ENCODE measurements at regions not wholly inside any gene's neighbourhood (a gene's known extent, or its start where the extent isn't known, plus 50 kb on each side); places are given as distances from the start of the nearest gene placed in this dataset.

DNA sequence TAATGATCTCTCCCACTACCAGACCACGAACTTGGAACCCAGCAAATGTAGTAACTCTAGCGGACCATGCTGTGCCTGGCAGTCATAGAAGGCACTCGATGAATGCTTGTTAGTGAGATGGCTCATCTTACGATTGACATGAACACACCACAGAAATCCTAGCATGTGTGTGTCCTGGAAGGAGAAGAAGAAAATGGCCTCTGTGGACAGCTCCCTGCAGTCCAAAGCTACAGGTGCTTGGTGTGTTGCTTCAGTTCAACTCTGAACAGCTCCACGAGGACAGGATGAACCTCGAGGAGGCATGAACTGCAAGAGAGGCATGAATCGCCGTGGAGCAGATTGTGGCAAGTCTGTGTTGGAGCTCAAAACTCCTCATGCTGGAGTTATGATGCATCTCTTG is 93.5 kb downstream of the KLF6 start:
- DNase-seq (ENCODE audit: low spot score) = no peak

DNA sequence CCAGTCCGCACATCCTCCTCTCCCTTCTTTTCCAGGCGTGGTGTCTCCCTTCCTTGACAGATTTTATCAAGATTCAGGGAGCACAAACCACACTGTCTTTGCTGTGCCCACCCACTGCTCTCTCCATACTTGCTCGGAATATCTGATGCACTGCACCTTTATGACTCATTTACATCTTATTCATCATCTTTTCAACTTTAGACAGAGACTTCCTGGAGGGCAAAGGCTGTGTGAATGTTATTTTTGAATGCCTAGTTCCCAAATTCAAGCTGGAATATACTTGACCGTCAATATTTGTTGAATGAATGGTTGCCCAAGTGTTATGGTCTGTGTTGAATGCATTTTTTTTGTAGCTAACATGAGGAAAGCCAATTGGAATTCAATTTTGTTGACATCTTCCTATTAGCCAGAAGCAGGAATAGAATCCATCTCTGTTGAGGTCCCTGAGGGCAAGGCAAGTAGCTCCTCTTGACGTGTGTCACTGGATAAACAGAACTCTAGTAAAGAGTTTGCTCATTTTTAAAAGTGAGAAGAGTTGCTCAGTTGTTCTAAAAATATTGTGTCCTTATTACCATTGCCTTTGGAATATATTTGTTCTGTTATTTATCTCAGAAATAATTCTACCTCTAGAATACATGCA is 95.0 kb downstream of the KLF6 start:
- no peak for DNase-seq (ENCODE audit: low spot score)

DNA sequence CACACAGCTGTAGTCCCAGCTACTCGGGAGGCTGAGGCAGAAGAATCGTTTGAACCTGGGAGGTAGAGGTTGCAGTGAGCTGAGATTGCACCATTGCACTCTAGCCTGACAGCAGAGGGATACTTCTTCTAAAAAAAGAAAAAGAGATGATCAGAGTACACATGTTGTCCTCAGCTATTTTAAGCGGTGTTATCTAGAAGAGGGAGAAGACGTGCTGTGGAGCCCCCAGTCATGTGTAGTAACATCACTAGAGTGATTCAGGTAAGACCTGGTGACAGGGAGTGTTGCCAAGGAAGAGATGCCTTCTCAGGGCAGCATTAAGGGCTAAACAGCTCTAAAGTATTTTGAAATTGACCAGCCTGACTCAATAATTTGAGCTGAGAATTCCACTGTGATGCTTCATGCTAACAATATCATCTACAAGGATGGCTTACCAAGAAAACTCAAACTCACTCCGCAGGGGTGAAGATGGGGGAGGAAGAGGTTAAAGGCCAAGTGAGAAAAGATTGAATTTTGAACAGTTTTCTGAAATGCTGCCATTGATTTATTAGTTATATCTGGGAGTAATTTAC is 97.4 kb downstream of the KLF6 start:
- no peak for DNase-seq (ENCODE audit: low spot score)

DNA sequence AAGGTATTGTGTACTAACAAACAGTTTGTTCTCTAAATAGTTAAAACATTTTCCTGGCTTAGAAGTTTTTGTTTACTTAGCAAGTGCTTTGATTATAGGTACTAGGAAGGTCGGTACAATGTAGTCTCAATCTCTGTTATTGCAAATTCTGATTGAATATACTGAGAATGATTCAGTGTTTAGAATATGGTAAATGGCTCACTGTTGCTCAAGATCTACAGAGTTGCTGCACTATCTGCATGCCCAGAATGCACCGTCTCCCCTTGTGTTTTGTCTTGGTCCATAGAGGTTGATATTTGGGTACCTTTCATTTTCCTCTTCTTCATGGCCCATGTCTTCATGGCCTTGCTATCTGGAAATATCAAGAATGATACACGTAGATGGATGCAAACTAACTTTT is 99.6 kb downstream of the KLF6 start:
- no peak for DNase-seq (ENCODE audit: low spot score)

DNA sequence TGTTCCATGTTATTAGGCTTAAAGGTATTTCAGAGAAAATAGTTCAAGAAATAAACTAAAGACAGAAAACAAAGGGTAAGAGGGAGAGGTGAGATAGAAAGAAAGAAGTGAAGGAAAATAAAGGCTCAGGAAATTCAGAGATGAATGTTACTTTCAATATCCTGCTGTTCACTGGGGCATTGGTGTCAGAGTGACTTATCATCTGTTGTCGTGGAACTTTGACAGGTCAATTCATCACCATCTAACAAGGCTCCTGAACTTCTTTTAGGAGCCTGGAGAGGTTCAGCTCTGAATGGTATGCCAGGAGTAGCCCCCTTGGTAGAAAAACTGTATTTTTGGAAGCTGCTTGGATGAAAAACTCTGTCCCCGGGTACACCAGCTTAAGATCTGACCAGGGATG is 100.1 kb downstream of the KLF6 start:
- DNase-seq (ENCODE audit: low spot score) = no peak

DNA sequence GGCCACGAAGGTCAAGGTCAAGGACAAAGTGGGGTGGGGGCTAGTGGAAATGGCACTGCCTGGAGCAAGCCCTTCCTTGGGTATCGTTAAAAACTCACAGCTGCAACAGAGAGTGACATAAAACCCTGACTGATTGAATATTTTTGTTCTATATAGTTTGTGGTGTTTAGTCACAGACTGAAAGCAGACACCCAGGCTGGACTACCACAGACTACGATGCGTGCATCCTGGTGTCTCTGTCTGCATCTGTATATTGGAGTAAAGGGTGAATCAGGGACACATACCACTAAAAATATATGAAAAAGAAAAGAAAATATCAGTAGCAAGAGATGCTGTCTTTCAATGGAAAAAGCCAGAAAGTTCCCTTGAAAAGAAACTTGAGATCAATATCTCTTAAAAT is 101.4 kb downstream of the KLF6 start:
- no peak for DNase-seq (ENCODE audit: low spot score)

DNA sequence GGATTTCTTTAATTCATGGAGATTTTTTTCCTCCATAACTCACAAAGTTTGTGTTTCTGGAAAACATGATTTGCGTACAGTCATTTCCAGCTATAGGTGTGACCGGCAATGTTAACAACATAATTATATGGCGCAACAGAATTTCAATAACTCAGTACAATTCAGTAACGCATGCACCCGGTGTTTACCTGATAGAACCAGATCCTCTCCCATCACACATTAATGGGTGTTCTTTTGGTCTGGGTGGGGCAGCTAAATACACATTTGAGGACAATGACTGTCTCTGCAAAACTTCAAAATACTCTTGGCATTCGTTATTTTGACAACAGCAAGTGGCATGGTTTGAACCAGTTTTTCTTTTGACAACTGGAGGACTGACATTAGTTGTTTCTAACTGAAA is 102.3 kb downstream of the KLF6 start:
- DNase-seq (ENCODE audit: low spot score) = no peak

DNA sequence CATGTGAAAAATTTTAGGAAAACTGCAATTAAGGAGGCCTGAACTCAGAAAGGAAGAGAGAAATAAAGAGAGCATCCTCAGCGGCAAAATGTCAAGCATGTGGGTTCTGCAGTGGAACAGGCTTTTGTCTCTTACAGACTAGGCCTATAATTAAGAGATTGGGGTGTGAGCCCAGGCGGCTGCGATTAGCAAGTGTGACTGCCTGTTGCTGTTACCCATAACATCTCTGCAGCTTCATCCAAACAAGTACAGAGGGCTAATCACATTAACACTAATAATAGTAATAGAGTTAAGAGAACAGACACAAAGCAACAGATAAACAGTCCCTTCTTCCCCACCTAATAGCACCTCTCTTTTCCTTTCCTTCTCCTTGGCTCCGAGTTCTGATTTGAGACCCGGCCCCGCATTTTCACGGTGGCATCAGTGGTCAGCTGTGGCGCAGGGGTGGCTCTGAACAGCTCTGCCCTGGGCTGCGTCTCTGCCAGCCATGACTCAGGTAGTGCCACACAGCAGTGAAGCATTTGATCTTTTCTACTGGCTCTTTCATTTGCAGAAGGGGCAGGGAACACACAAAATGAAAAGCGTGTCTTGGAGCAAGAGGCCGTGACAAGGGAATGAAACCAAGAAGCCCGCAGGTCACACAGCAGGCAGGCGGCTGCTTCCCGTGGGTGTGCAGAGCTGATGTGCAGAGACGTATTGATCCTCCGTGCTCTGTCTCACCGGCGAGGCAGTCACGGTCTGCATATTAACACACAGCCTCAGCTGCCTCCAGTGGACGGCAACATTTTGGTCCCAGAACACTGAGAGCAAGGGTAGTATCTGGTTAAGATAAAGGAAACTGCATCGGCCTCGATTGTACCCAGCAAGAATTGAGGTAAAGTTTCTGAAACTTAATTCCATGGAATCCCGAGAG is 103.1 kb downstream of the KLF6 start:
- no peak for DNase-seq (ENCODE audit: low spot score)

DNA sequence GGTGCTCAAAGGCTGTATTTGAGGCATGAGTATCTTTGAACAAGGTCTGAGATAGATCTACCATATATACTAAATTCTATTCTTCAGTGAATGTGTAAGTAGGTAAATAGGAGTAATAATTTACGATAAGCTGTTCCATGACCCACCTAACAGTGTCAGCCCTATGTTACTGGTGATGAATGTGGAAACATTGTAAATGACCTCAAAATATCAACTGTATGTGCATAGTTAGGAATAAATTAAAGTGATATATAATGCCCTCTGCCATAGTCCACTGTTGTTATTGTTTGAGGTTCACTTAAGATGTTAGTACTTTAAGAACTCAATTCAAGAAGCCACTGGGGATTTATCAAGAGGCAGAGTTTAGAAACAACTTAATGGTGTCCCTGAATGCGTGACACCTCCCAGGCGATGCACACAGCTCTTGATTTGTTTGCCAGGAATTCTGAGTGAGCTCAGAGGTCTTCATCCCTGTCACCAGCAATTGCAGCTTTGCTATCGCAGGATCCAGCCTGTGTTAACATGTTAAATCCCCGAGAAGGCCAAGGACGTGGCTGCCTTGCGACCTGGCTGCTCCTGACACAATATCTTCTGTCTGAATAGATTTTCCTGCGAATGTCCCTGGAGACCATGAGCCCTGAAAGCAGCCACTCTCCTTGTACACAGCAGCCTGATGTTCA is 104.9 kb downstream of the KLF6 start:
- DNase-seq (ENCODE audit: low spot score) = no peak

DNA sequence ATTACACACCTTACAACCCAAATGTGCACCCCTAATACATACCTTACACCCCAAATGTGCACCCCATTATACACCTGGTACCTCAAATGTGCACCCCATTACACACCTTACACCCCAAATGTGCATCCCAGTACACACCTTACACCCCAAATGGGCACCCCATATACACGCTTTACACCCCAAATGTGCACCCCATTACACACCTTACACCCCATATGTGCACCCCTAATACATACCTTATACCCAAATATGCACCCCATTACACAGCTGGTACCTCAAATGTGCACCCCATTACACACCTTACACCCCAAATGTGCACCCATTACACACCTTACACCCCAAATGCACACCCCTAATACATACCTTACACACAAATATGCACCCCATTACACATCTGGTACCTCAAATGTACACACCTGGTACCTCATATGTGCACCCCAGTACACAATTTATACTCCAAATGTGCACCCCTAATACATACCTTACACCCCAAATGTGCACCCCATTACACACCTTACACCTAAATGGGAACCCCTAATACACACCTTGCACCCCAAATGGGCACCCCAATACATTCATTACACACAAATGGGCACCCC is 106.3 kb downstream of the KLF6 start:
- no peak for DNase-seq (ENCODE audit: low spot score)

DNA sequence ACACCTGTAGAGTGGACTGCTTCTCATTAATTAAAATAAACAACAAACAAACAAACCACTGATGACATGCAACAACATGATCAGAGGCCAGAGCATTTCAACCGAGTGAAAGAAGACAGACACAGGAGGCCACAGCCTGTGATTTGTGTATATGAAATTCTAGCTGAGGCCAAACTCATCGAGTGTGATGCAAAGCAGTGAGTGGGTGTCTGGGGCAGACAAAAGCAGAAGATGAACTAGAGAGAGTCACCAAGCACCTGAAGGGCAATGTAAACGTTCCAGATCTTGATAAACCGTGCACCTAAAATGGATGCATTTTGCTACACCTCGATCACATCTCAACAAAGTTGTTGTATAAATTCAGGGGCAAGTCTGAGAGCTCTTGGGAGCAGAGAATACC is 108.4 kb downstream of the KLF6 start:
- DNase-seq (ENCODE audit: low spot score) = no peak

DNA sequence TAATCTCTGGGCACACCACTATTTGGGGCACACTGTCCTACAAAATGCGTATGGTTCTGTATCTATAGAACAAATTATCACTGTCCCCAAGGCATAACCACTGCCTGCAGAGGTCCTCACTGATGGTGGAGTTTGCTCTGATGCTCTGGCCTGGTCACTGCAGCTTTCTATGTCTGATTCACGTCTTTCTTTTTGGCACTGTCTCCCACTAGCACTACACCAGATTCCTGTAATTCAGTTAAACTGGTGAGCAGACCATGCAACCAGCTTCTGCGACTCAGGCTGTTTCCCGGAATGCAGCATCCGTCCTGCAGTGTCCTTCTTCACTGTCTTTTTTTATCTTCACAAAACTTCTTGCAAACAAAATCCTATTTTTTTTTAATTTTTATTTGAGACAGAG is 112.8 kb downstream of the KLF6 start:
- no peak for DNase-seq (ENCODE audit: low spot score)

DNA sequence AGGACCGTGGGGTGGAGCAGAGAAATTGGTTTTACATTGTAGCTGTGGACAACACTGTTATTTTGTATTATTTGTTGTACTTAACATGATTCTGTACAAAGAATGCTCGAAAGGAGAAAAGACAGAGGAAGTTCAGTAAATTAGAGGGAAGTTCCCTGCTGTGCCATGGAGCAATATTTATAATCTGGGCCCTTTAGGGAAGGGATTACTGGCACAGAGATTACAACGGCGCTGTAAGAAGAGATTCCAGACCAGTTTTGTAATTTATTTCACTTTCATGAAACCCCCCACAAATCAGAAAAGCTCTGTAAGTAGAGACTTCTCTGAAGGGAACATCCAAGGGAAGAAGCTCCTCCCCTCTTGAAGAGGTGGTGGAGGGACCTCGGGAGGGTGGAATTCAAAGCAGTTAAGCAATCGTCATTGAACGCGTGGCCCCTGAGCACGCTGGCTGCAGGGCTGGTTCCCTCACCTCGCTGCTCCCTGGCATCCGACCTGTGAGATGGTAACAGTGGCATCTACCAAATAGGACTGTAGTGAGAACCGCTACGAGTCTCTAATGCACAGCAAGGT is 113.5 kb downstream of the KLF6 start:
- DNase-seq (ENCODE audit: low spot score) = no peak

DNA sequence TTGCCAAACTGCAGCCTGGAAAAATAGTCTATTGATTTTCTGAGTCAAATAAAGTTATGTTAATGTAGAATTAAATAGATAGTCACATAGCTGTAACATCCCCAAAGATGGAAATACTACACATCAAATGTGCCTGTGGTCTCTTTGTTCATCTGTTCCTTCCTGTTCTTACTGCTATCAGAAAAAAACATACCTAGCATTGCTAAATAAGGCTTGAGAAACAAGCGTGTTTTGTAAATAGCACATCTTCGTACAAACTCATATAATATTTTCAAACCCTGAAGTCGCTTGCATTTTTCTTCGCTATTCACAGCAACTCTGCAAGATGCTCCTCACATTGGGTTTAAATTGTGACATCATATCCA is 116.1 kb downstream of the KLF6 start:
- no peak for DNase-seq (ENCODE audit: low spot score)

DNA sequence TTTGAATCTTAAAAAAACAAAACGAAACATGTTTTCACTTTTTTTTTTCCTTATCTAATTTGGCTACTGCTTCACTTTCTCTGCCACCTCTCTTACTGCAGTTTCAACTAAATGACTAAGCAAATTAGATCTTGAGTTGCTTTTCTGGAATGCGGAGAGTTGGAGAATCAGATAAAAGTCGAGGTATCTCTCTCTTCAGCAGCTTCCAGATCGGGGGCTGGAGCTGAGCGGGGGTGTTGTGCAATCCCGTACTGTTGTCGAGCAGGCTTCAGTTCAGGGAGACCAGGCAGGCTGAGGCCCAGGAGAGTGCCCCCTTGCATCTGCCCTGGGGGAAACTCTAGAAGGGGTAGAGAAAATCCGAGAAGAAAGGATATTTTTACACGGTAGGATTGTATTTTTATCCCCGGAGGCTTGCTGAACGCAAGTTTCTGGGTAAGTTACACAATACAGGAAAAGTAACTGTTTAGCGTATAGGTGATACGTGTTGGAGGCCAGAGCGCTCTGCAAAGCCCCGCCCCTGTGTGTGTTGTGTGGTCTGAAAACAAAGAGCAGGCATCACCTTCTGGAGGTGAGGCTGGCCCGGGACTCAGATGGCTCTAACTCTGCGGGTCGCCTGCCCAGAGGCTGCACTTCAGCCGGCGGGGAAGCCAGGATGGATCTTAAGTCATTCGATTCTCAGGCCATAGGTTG is 116.6 kb downstream of the KLF6 start:
- peak; percentile 43 for DNase-seq (ENCODE audit: low spot score)

DNA sequence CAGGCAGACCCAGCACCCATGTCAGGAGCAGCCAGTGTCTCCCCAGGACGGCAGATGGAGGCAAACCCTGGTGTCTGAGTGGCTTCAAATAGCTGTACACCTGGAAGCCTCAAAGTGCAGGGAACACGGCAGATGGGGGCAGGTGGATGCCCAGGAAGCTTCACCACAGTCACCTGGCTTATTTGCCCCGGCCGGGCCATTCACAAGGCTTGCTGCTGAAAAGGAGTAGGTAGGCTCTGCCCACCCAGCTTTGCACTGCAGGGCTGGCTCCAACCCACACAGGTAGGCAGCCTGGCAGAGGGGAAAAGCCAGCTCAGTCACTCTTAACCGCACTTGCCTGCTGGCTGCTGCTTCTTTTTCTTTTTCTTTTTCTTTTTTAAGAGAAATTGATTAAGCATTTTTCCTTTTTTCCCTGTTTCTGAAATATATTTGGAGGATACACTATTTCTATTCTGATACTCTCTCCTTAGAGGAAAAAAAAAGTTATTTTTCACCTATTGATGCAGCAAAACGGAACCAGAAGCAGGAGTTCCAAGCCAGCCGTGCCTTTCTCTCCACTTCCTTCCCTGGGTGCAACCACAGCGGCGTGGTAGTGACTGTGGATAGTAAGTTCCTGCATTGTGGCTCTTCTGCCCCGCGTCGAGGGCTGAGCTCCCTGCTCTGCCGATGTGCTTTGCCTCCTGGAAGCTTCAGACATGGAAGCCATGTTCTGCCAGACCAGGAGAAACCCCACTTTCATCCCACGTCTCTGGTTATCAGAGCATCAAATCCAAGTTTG is 118.3 kb downstream of the KLF6 start:
- DNase-seq (ENCODE audit: low spot score) = no peak

DNA sequence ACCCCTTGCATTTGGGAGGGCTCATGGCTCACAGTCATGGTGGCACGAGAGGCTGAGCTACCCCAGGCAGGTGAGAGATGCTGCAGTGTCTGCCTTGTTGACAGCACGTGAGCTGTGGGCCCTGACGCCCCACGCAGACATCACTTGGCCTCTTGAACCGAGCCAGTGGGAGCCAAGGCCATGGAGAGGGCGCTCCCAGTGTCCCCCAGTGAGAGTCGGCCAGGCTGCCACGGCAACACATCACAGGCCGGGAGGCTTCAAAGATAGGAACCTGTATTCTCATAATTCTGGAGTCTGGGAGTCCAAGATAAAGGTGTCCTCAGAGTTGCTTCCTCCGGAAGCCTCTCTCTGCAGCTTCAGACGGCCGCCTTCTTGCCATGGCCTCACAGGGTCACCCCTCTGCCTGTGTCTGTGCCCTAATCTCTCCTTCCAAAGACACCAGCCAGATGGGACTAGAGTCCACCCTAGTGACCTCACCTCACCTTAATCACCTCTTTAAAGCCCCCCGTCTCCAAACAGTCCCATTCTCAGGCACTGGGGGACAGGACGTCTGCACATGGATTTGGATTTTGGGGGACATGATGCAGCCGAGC is 119.6 kb downstream of the KLF6 start:
- no peak for DNase-seq (ENCODE audit: low spot score)

DNA sequence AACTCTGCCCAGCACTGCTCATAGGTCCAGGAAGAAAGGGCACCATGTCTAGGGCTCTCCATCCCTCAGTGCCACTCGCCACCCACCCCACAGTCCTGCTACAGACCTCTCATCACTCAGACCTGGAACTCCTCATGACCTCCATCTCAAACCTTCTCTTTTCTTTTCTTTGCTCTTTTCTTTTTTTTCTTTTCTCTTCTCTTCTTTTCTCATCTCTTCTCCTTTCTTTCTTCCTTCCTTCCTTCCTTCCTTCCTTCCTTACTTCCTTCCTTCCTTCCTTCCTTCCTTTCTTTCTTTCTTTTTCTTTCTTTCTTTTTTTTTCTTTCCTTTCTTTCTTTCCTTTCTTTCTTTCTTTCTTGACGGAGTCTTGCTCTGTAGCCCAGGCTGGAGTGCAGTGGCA is 122.2 kb downstream of the KLF6 start:
- DNase-seq (ENCODE audit: low spot score) = no peak

DNA sequence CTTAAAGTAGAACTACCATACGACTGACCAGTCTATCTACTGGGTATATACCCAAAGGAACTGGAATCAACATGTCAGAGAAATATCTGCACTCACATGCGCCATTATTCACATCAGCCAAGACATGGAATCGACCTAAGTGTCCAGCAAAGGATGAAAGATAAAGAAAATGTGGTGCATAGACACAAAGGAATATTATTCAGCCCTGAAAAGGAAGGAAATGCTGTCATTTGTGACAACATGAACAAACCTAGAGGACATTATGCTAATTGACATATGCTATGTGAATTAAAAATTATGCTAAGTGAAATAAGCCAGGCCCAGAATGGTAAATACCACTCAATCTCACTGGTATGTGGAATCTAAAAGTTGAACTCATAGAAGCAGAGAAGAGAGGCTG is 123.7 kb downstream of the KLF6 start:
- DNase-seq (ENCODE audit: low spot score) = no peak

DNA sequence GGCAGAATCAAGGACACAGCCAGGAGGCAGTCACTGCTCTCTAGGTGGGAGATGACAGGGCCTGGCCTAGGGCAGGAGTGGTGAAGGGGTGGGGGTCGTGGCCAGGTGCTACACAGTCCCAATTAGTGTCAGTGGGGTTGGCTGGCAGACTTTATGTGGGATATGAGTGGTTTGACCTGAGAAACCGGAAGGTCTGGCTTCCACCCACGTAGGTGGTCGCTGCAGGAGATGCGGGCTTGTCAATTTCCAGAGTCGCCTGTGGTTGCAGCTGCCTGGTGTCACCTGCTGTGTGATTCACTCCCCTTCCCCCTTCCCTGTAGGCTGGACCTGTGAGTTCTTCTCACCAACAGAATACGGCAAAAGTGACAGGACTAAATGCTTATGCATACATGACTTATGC is 124.3 kb downstream of the KLF6 start:
- no peak for DNase-seq (ENCODE audit: low spot score)

All from H4 (cell line).